ENCODE measurements at regions not wholly inside any gene's neighbourhood (a gene's known extent, or its start where the extent isn't known, plus 50 kb on each side); places are given as distances from the start of the nearest gene placed in this dataset.
A peak's percentile ranks its signal among the peaks of the same experiment; 100 is the strongest.

DNA sequence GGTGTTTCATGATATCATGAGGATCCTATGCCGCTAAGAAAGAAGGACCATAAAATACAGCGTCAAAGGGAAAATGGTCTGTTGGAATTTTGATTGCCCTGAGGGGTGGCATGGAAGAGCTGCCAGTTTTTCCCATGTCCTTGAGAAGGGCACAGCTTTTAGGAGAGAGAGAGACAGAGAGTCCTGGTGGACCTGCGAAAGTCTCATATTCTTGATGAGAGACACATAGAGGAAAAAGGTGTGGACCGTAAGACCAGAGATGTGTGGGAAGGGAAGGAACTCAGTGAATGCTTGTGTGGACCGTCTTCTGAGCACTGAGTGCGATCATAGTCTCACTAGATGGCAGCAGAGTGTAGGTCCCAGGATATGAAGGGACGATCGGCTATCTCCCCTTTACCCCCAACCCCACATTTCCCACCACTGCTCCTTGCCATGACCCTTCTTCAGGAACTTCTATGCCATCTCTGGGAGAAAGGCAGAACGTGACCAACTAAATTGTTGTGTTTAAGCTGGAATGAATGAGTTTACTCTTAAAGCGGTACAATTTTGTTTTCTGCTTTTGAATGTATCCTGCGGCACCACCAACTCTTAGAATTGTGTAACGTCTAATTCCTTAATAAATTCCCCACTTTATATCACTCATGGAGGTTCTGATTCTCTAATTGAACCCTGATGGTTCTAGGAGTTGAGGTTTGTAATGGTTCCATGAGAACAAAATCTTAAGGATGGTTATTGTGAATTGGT lies 117.7 kb downstream of the CTH start:
- H3K4me1 ChIP-seq (replicated peaks in 1 of 2) = no peaks in the 10 kb centered on the region
- ATAC-seq (replicated peaks in 6 of 8) = peak; percentile 43 to 99 (median 74)
- no peak overlapping the region for H3K27ac ChIP-seq
- in situ Hi-C loops (cut with MboI; ENCODE audit: low pct_unique_long_range_greater_than_20kb in 2 of 9, low sequenced_read_pairs in 9 of 9, unreplicated experiment in 9 of 9) = loop anchor here in 5 of 9 experiments (10.0 to 25.0 kb wide), 4 partner anchors 359 to 534 kb away; partner anchors contain the start of gene PTGER3 (in 2 of the 5)
- H3K4me3 ChIP-seq = no peak overlapping the region
- WGBS, 10 experiments = 30 to 100% (median 60%) methylated on average over 1 to 11 of the region's 12 CpGs; no CpG with 5 or more reads in 1 of the 10 experiments

DNA sequence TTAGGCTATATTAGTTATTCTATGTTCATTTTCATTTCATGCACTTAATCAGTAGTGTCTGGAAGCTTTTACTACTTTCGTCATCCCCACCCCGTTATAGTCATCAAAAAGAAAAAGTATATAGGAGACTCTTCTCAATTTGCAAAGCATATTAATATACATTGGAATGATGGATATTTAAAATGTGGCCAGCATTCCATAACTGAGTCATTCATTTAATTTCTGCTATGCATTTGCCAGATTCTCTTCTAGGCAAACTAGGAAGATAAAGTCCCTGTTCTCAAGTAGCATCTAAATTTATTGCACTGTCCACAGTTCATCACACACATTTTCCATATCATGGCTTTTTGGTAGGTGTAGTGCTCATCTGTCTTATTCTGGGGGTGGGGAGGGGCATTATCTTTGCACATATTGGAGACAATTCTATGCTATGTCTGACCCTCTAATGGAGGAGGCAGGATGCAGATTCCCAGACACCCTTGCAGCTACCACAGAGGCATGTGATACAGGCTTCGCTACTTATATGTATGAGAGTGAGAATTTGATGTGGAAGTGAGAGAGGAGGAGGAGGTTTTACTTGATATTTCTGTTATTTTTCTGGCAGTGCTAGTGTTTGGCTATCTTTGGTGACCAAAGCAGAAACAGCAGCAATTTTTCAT lies 125.8 kb downstream of the CTH start:
- 0 to 100% (median 73%) methylated on average over 2 to 3 of the region's 3 CpGs; no CpG with 5 or more reads in 1 of the 10 experiments for WGBS, 10 experiments
- Histone ChIP-seq H3K4me1 (replicated peaks in 1 of 2) (peaks cover 0 to 4% of the 10 kb centered on the region in 2 donors), H3K27ac (no peak overlapping the region), H3K4me3 (no peak overlapping the region)
- in situ Hi-C loops (cut with MboI; ENCODE audit: low pct_unique_long_range_greater_than_20kb in 2 of 9, low sequenced_read_pairs in 9 of 9, unreplicated experiment in 9 of 9) = loop anchor here in 5 of 9 experiments (10.0 to 25.0 kb wide), 4 partner anchors 350 to 525 kb away; partner anchors contain the start of gene PTGER3 (in 3 of the 5)
- peak in 4 of 8 experiments; percentile 60 to 98 (median 71) for ATAC-seq (replicated peaks in 6 of 8)

DNA sequence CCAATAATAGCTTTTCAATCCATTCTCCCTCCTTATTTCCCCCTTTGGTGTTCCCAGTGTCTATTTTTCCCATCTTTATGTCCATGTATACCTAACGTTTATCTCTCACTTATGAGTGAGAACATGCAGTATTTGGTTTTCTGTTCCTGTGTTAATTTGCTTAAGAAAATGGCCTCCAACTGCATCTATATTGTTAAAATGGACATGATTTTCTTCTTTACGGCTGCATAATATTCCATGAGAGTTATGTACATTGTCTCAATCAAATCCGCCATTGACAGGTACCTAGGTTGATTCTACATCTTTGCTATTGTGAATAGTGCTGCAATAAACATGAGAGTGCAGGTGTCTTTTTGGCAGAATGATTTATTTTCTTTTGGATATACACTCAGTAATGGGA lies 126.7 kb downstream of the CTH start:
- Histone ChIP-seq H3K27ac (no peak overlapping the region), H3K4me1 (replicated peaks in 1 of 2) (peaks cover 0 to 11% of the 10 kb centered on the region in 2 donors), H3K4me3 (no peak overlapping the region)
- WGBS, 10 experiments = 54 to 100% (median 97%) methylated on average over 1 to 3 of the region's 3 CpGs; no CpG with 5 or more reads in 1 of the 10 experiments
- no peak for ATAC-seq (replicated peaks in 6 of 8)
- in situ Hi-C loops (cut with MboI; ENCODE audit: low pct_unique_long_range_greater_than_20kb in 2 of 9, low sequenced_read_pairs in 9 of 9, unreplicated experiment in 9 of 9) = loop anchor here in 5 of 9 experiments (10.0 to 25.0 kb wide), 4 partner anchors 350 to 525 kb away; partner anchors contain the start of gene PTGER3 (in 3 of the 5)

DNA sequence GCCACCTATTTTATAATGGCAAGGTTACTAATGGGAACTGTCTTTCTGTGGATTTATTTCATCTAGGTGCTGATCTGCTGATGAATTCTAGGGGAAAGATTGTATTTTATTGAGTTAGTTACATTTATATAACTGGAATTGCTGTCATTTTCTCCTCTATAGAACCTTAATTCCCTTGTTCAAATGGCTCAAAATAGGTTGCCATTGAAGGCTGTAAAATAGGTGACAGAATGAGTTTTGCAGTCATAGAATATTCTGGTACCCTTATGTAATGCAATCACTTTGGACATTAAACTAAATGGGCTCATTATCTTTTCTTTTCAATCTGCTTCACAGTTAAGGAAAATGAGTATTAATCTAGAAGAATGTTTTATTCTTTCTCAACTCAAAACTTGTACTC lies 131.0 kb downstream of the CTH start:
- Histone ChIP-seq H3K4me1 (replicated peaks in 1 of 2) (peaks cover 4 to 22% of the 10 kb centered on the region in 2 donors), H3K27ac (no peak overlapping the region), H3K4me3 (no peak overlapping the region)
- ATAC-seq (replicated peaks in 6 of 8) = peak in 5 of 8 experiments; percentile 22 to 56 (median 48)
- in situ Hi-C loops (cut with MboI; ENCODE audit: low pct_unique_long_range_greater_than_20kb in 2 of 9, low sequenced_read_pairs in 9 of 9, unreplicated experiment in 9 of 9) = loop anchor here in 4 of 9 experiments (25.0 kb wide), 3 partner anchors 345 to 520 kb away; partner anchors contain the start of gene PTGER3 (in 2 of the 4)

DNA sequence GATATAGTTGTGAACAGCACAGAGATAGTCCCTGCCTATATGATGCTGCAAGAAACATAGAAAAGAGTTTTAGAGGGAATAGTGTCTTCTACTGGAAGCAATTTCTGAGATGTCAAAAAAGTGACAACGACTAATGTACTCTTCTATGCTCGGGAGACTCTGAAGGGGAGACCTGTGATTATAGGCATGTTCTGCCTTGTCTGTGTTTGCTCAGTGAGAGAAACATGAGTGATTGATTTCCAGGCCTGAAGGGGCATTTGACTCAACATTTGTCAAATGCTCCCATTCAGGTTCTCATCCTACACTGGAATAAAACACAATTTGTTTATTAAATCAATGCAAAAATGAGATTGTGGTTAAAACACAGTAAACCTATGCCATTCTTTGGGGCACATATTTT lies 131.8 kb downstream of the CTH start:
- 60 to 100% (median 74%) methylated on average over 1 to 2 of the region's 2 CpGs; no CpG with 5 or more reads in 3 of the 10 experiments for WGBS, 10 experiments
- in situ Hi-C loops (cut with MboI; ENCODE audit: low pct_unique_long_range_greater_than_20kb in 2 of 9, low sequenced_read_pairs in 9 of 9, unreplicated experiment in 9 of 9) = loop anchor here in 4 of 9 experiments (25.0 kb wide), 3 partner anchors 344 to 519 kb away; partner anchors contain the start of gene PTGER3 (in 2 of the 4)

DNA sequence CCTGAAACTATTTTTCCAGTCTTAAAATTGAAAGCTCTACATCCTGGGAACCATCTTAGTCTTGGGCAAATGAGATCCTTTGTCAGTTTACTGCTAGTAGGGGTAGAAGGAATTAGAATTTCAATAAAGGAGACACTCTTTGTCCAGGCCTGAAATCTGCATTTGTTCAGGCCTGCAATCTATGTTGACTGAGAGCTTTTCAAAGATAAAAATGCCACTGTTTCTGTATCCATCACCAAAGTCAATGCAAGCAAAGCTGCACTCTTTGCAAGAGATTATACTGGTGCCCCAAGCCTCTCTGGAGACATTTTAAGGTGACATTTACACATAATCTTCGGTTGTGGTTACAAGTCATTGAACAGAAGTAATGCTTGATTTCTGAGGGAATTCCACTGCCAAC lies 135.7 kb downstream of the CTH start:
- in situ Hi-C loops (cut with MboI; ENCODE audit: low pct_unique_long_range_greater_than_20kb in 2 of 9, low sequenced_read_pairs in 9 of 9, unreplicated experiment in 9 of 9) = loop anchor here in 4 of 9 experiments (25.0 kb wide), 3 partner anchors 341 to 516 kb away; partner anchors contain the start of gene PTGER3 (in 2 of the 4)
- Histone ChIP-seq H3K4me3 (no peak overlapping the region), H3K4me1 (replicated peaks in 1 of 2) (peaks cover 4 to 22% of the 10 kb centered on the region in 2 donors), H3K27ac (no peak overlapping the region)
- 13 to 67% (median 43%) methylated on average over 1 of the region's 1 CpG; no CpG with 5 or more reads in 1 of the 10 experiments for WGBS, 10 experiments
- ATAC-seq (replicated peaks in 6 of 8) = peak in 2 of 8 experiments; percentile 9 to 42

More for the DNA sequence above, 131.8 kb downstream of the CTH start:
- Histone ChIP-seq H3K27ac (no peak overlapping the region), H3K4me3 (no peak overlapping the region), H3K4me1 (replicated peaks in 1 of 2) (peaks cover 4 to 25% of the 10 kb centered on the region in 2 donors)
- ATAC-seq (replicated peaks in 6 of 8) = peak in 3 of 8 experiments; percentile 19 to 52 (median 41)

DNA sequence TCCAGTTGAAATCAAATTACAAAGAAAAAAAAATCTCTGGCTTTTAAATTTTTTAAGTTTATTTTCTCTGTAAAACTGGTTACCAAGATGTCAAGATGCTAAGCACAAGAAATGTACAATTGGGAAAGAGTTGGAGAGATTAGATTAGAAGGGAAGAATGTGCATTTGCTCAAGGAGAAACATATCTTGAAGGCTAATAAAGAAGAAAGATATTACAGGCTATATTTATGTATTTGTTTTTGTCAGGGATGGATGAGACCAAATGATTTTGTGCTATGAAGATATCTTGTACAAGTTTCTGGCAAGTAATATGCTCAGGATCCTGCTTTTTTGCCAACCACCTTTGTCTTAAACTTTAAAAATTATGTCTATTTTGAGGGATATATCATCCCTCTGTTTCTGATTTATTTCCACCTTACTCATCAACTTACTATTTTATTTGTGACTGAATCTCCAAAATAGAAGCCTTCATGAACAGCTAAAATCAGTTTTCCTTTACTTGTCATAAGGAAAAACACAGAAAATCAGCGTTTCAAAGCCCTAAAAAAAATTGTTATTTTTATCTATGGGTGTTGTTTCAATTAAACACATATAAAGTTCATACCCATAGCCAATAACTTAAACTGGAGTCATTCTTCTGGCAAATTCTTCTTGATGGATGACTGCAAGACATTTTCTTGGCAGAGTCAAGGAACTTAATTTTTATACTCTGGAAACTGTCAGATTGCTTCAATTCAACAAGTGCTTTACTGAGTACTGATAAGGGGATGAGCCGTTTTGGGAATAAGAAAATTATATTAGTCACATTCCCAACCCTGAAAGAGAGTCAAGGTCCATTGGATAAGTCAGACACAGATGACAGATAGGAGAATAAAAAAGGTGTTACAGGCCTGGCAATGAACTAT lies 141.8 kb downstream of the CTH start:
- Histone ChIP-seq H3K4me3 (no peak overlapping the region), H3K27ac (no peak overlapping the region), H3K4me1 (replicated peaks in 1 of 2) (peaks cover 2 to 4% of the 10 kb centered on the region in 2 donors)
- WGBS, 10 experiments = 0 to 100% (median 62%) methylated on average over 2 of the region's 2 CpGs; no CpG with 5 or more reads in 1 of the 10 experiments
- no peak for ATAC-seq (replicated peaks in 6 of 8)
- in situ Hi-C loops (cut with MboI; ENCODE audit: low pct_unique_long_range_greater_than_20kb in 2 of 9, low sequenced_read_pairs in 9 of 9, unreplicated experiment in 9 of 9) = no loop called here

DNA sequence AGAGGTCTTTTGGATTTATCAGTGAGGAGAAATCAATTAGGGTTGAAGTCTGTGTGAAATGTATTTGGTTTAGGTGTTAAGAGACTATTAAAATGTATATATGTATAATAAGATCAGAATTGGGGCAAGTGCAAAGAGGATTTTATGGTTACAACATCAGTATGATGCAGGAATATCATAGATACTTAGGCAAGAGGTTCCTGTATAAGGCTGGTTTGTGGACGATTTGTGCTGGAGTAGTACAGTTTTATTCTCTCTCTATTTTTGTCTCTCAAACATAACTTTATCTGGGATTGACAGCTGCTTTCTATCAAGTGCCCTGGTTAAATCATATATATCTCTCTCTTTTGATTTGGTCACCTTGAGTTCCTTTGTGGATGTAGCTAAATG lies 142.5 kb downstream of the CTH start:
- ATAC-seq (replicated peaks in 6 of 8) = no peak
- 0 to 90% (median 79%) methylated on average over 1 of the region's 1 CpG; no CpG with 5 or more reads in 4 of the 10 experiments for WGBS, 10 experiments
- peaks cover 2 to 4% of the 10 kb centered on the region in 2 donors for H3K4me1 ChIP-seq (replicated peaks in 1 of 2)
- H3K27ac ChIP-seq = no peak overlapping the region
- in situ Hi-C loops (cut with MboI; ENCODE audit: low pct_unique_long_range_greater_than_20kb in 2 of 9, low sequenced_read_pairs in 9 of 9, unreplicated experiment in 9 of 9) = no loop called here
- H3K4me3 ChIP-seq = no peak overlapping the region

DNA sequence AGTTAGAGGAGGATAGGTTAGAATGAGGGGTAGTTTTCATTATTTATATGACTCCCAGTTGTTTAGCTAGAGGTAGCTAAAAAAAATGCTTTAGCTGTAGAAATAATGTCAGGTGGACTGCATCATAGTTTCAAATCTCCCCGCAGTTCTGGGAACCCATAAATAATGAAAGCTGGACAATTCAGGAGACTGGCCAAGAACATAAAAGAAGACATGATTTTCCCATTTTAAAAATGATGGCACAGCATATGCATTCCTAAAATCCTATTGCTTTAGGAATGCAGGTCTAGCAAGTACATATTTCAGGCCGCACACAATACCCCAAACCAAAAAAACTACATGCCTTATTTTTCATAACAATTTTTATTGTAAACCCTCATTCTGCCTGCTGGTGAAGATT lies 143.3 kb downstream of the CTH start:
- in situ Hi-C loops (cut with MboI; ENCODE audit: low pct_unique_long_range_greater_than_20kb in 2 of 9, low sequenced_read_pairs in 9 of 9, unreplicated experiment in 9 of 9) = no loop called here
- no peak overlapping the region for H3K4me3 ChIP-seq
- no peak for ATAC-seq (replicated peaks in 6 of 8)
- WGBS, 10 experiments = 84 to 100% (median 96%) methylated on average over 1 to 2 of the region's 2 CpGs; no CpG with 5 or more reads in 3 of the 10 experiments
- H3K27ac ChIP-seq = no peak overlapping the region
- H3K4me1 ChIP-seq (replicated peaks in 1 of 2) = peaks cover 2 to 4% of the 10 kb centered on the region in 2 donors

DNA sequence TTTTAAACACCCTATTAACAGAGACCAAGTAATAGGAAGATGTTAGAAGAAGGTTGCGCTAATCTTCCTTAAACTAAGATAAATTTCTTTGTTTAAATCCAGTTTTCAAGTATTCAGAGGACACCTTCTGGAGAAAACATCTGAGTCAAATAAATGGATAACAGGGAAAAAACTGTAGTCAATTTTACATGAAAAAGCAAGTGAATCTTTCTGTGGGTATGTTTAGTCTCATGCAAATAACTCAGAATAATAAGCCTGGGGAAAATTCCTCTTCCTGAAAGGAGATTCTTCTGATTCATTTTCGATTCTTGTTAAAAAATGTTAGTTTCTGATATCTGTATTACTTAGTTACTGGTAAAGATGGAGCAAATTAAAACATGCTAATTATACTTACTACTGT lies 145.5 kb downstream of the CTH start:
- in situ Hi-C loops (cut with MboI; ENCODE audit: low pct_unique_long_range_greater_than_20kb in 2 of 9, low sequenced_read_pairs in 9 of 9, unreplicated experiment in 9 of 9) = no loop called here
- 0 to 100% (median 63%) methylated on average over 1 to 2 of the region's 2 CpGs for WGBS, 10 experiments
- Histone ChIP-seq H3K27ac (no peak overlapping the region), H3K4me3 (no peak overlapping the region), H3K4me1 (replicated peaks in 1 of 2) (peaks cover 2 to 4% of the 10 kb centered on the region in 2 donors)
- no peak for ATAC-seq (replicated peaks in 6 of 8)

DNA sequence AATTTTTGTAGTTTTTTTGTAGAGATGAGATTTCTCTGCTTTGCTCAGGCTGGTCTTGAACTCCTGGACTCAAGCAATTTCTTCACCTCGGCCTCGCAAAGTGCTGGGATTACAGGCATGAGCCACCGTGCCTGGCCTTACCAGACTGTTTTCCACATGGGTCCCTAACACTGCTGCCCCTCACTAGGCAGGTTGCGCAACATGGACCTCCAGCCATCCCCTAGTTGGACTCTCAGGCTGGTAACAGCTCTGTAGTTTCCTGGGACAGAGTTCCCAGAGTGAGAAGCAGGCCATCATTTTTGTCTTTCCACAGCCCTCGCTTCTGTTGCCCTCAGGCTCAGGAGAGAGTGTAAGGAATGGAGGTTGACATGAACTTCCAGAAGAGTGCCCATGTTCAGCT lies 156.1 kb downstream of the CTH start:
- in situ Hi-C loops (cut with MboI; ENCODE audit: low pct_unique_long_range_greater_than_20kb in 2 of 9, low sequenced_read_pairs in 9 of 9, unreplicated experiment in 9 of 9) = no loop called here
- no peak for ATAC-seq (replicated peaks in 6 of 8)
- no peak overlapping the region for H3K27ac ChIP-seq
- H3K4me1 ChIP-seq (replicated peaks in 1 of 2) = no peaks in the 10 kb centered on the region
- 52 to 100% (median 87%) methylated on average over 1 to 5 of the region's 5 CpGs; no CpG with 5 or more reads in 2 of the 10 experiments for WGBS, 10 experiments
- no peak overlapping the region for H3K4me3 ChIP-seq

DNA sequence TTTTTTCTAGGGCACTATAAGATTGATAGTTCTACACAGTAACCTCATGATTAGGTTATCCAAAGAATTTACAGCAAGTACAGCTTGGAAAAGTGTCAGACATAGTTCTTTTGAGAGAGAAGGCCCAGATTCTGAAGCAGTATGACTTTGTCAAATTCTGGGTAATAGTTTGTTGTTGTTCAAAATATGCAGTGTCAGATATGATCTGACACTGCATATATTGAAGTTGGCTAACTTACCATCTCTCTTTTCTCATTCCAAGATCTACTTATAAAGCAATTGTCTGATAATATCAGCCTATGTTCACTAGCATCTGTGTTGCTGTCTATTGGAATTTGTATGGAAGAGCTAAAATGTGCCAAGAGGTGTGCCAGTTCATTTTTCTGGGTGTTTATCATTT lies 160.1 kb downstream of the CTH start:
- no peaks in the 10 kb centered on the region for H3K4me1 ChIP-seq (replicated peaks in 1 of 2)
- no peak overlapping the region for H3K27ac ChIP-seq
- ATAC-seq (replicated peaks in 6 of 8) = no peak
- in situ Hi-C loops (cut with MboI; ENCODE audit: low pct_unique_long_range_greater_than_20kb in 2 of 9, low sequenced_read_pairs in 9 of 9, unreplicated experiment in 9 of 9) = no loop called here
- no peak overlapping the region for H3K4me3 ChIP-seq
